Adrenal gland (tissue), 5 donors: ENCODE measurements at regions not wholly inside any gene's neighbourhood (a gene's known extent, or its start where the extent isn't known, plus 50 kb on each side); places are given as distances from the start of the nearest gene placed in this dataset.

Source experiments
- POLR2A ChIP-seq, 2 donors: fragments of 450-650 bp; IDR thresholded peaks; one replicate each; pipeline ENCODE4 v1.6.1; 2017; ENCODE audit warnings: antibody characterized with exemption in 2 of 2, mild to moderate bottlenecking in 2 of 2, moderate library complexity in 1 of 2
- TF ChIP-seq, protein P1 (sequence below), 6 experiments: fragments of 450-650 bp in 4 of 6; fragments of 200-600 bp in 2 of 6; sonication (generic) in 1 of 6; IDR thresholded peaks; 1 replicate in 5 of 6; 2 replicates in 1 of 6; pipeline versions ENCODE4 v1.5.1 to v1.8.0; 2016 to 2021; ENCODE audit warnings: antibody characterized with exemption in 6 of 6, mild to moderate bottlenecking in 2 of 6, moderate library complexity in 1 of 6
- donor health status: DM: no; HTN: no; CAD: no.

DNA sequence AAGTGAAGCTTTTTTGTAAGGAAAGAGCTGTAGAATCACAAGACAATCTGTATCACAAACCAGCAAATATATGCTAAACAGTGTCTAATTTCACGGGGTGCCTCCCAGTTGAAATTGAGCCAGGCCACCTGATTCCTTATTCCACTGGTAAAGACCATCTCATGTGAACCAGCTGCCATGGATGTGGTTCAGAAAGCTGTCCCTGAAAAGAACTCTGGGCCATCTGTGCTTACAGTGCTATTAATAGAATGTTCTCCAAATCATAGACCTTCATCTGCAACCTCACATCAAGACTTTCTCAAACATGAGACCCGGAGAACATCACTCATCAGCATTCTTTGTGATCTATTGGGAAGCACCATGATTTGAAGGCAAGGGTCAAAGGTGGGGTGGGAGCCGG lies 89.7 kb downstream of the FBXO5 start:
- TF ChIP-seq, protein P1, sequence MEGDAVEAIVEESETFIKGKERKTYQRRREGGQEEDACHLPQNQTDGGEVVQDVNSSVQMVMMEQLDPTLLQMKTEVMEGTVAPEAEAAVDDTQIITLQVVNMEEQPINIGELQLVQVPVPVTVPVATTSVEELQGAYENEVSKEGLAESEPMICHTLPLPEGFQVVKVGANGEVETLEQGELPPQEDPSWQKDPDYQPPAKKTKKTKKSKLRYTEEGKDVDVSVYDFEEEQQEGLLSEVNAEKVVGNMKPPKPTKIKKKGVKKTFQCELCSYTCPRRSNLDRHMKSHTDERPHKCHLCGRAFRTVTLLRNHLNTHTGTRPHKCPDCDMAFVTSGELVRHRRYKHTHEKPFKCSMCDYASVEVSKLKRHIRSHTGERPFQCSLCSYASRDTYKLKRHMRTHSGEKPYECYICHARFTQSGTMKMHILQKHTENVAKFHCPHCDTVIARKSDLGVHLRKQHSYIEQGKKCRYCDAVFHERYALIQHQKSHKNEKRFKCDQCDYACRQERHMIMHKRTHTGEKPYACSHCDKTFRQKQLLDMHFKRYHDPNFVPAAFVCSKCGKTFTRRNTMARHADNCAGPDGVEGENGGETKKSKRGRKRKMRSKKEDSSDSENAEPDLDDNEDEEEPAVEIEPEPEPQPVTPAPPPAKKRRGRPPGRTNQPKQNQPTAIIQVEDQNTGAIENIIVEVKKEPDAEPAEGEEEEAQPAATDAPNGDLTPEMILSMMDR (IDR thresholded peaks at IDR 0.05), result no peak
- TF ChIP-seq POLR2A (IDR thresholded peaks at IDR 0.05), result no peak
